Peyer's patch (tissue), 4 donors: ENCODE measurements at regions not wholly inside any gene's neighbourhood (a gene's known extent, or its start where the extent isn't known, plus 50 kb on each side); places are given as distances from the start of the nearest gene placed in this dataset.

Source experiments
- DNase-seq, 3 donors: peaks; one replicate each; pipeline ENCODE4 v3.0.0-alpha.2; 2017 to 2019
- H3K27ac ChIP-seq, 4 donors: fragments of 200-600 bp; sonication (generic); one replicate each; pipeline ENCODE4 v1.5.1; 2016 to 2019
- H3K27me3 ChIP-seq, 2 donors: fragments of 200-600 bp; sonication (generic); one replicate each; pipeline ENCODE4 v1.5.1; 2019
- H3K36me3 ChIP-seq, 3 donors: fragments of 200-600 bp; sonication (generic); one replicate each; pipeline ENCODE4 v1.5.1; 2016 to 2019
- H3K4me1 ChIP-seq, 4 donors: fragments of 200-600 bp; sonication (generic); one replicate each; pipeline ENCODE4 v1.5.1; 2016 to 2019
- H3K4me3 ChIP-seq, 4 donors: fragments of 200-600 bp; sonication (generic); 1 replicate in 3 of 4; 2 replicates in 1 of 4; pipeline ENCODE4 v1.5.1; 2016 to 2019; ENCODE audit warnings: mild to moderate bottlenecking in 1 of 4
- H3K9me3 ChIP-seq, 4 donors: fragments of 200-600 bp; sonication (generic); one replicate each; pipeline ENCODE4 v1.5.1; 2016 to 2019; ENCODE audit warnings: mild to moderate bottlenecking in 1 of 4
- CTCF ChIP-seq, 6 experiments: fragments of 450-650 bp in 4 of 6; fragments of 200-600 bp in 2 of 6; sonication (generic) in 1 of 6; IDR thresholded peaks; one replicate each; pipeline ENCODE4 v1.5.1; 2017 to 2019; ENCODE audit warnings: antibody characterized with exemption in 6 of 6, mild to moderate bottlenecking in 3 of 6, moderate library complexity in 1 of 6
- POLR2A ChIP-seq, 2 donors: fragments of 450-650 bp; IDR thresholded peaks; one replicate each; pipeline ENCODE4 v1.5.1; 2017; ENCODE audit warnings: antibody characterized with exemption in 2 of 2, mild to moderate bottlenecking in 2 of 2, moderate library complexity in 2 of 2

DNA sequence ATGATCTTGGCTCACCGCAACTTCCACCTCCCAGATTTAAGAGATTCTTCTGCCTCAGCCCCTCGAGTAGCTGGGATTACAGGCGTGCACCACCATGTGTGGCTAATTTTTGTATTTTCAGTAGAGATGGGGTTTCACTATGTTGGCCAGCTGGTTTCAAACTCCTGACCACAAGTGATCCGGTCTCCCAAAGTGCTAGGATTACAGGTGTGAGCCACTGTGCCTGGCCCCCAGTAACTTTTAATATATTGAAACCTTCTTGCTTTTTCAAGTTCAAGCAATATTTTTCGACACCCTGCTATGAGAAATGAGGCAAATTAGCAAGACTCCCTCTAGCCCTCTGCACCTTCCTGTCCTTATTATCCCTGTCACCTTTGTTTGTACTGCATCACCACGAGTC lies 144.0 kb downstream of the EVX1 start:
- no peak for TF ChIP-seq POLR2A (IDR thresholded peaks at IDR 0.05)
- TF ChIP-seq CTCF (IDR thresholded peaks at IDR 0.05), result no peak
- H3K27me3 ChIP-seq, result no peaks in the 10 kb centered on the region
- no peaks in the 10 kb centered on the region for H3K9me3 ChIP-seq
- no peaks in the 10 kb centered on the region for H3K36me3 ChIP-seq
- H3K27ac ChIP-seq, result no peak overlapping the region
- no peak overlapping the region for H3K4me3 ChIP-seq
- no peaks in the 10 kb centered on the region for H3K4me1 ChIP-seq
- no peak for DNase-seq

- H3K4me1 ChIP-seq, result no peaks in the 10 kb centered on the region
- H3K4me3 ChIP-seq, result no peak overlapping the region
- H3K9me3 ChIP-seq, result no peaks in the 10 kb centered on the region
- DNase-seq, result no peak
- H3K27me3 ChIP-seq, result no peaks in the 10 kb centered on the region
- no peaks in the 10 kb centered on the region for H3K36me3 ChIP-seq
- TF ChIP-seq CTCF (IDR thresholded peaks at IDR 0.05) (no peak), POLR2A (IDR thresholded peaks at IDR 0.05) (no peak)
- no peak overlapping the region for H3K27ac ChIP-seq
These were observed 145.3 kb downstream of the EVX1 start for GRCh38 chr7:27387864-27388263.

- DNase-seq, result no peak
- Histone ChIP-seq H3K4me3 (no peak overlapping the region), H3K27me3 (no peaks in the 10 kb centered on the region), H3K36me3 (no peaks in the 10 kb centered on the region), H3K4me1 (no peaks in the 10 kb centered on the region), H3K9me3 (no peaks in the 10 kb centered on the region), H3K27ac (no peak overlapping the region)
- no peak for TF ChIP-seq CTCF (IDR thresholded peaks at IDR 0.05)
- TF ChIP-seq POLR2A (IDR thresholded peaks at IDR 0.05), result no peak
These were observed 146.0 kb downstream of the EVX1 start for GRCh38 chr7:27388561-27388960.

DNA sequence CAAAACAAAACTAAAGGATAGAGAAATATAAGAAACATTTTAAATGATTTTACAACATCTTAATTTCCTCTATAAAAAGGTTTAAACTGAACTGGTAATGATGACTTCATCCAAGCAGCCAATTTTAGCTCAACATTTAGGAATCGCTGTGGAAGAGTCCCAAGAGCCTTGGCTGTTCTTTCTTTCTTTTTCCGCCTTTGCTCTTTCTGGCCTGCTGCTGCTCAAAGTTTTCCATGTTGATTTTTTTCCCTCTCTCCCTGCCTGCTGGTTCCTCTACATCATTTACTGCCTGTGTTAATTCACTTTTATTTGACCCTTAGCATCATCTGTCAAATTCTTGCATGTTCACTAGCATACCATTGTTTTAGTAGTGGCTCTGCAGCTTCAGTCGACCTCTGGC lies 146.9 kb downstream of the EVX1 start:
- DNase-seq, result no peak
- H3K27me3 ChIP-seq, result no peaks in the 10 kb centered on the region
- H3K4me1 ChIP-seq, result no peaks in the 10 kb centered on the region
- H3K4me3 ChIP-seq, result no peak overlapping the region
- TF ChIP-seq POLR2A (IDR thresholded peaks at IDR 0.05), result no peak
- no peak for TF ChIP-seq CTCF (IDR thresholded peaks at IDR 0.05)
- no peaks in the 10 kb centered on the region for H3K9me3 ChIP-seq
- H3K27ac ChIP-seq, result no peak overlapping the region
- H3K36me3 ChIP-seq, result no peaks in the 10 kb centered on the region

GRCh38 chr7:27392477-27392876 lies 149.9 kb downstream of the EVX1 start:
- no peak overlapping the region for H3K4me3 ChIP-seq
- no peaks in the 10 kb centered on the region for H3K27me3 ChIP-seq
- TF ChIP-seq CTCF (IDR thresholded peaks at IDR 0.05) (no peak), POLR2A (IDR thresholded peaks at IDR 0.05) (no peak)
- no peak overlapping the region for H3K27ac ChIP-seq
- H3K4me1 ChIP-seq, result no peaks in the 10 kb centered on the region
- DNase-seq, result no peak
- no peaks in the 10 kb centered on the region for H3K36me3 ChIP-seq
- H3K9me3 ChIP-seq, result no peaks in the 10 kb centered on the region

DNA sequence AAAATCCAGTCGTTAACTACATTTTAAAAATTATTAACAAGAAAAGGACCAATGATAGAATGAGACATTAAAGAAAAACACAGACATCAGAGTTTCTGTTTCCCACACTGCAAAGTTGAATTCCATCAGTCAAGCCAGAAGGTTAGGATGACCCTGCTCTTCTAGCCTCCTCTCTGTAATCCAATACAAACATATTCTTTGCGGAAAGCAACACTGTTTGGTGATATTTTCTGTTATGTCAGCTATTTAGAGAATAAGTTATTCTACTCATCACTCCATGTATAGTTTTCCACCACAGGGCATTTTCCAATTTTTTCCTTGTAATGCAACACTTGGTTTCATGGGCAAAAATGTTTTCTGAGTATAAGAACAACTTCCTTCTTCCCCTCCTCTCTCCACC lies 152.3 kb downstream of the EVX1 start:
- no peak overlapping the region for H3K4me3 ChIP-seq
- H3K27me3 ChIP-seq, result no peaks in the 10 kb centered on the region
- no peak overlapping the region for H3K27ac ChIP-seq
- no peaks in the 10 kb centered on the region for H3K9me3 ChIP-seq
- H3K36me3 ChIP-seq, result no peaks in the 10 kb centered on the region
- H3K4me1 ChIP-seq, result no peaks in the 10 kb centered on the region
- DNase-seq, result no peak
- no peak for TF ChIP-seq CTCF (IDR thresholded peaks at IDR 0.05)
- no peak for TF ChIP-seq POLR2A (IDR thresholded peaks at IDR 0.05)
